ENCODE measurements at regions not wholly inside any gene's neighbourhood (a gene's known extent, or its start where the extent isn't known, plus 50 kb on each side); places are given as distances from the start of the nearest gene placed in this dataset.

GRCh38 chr2:63662028-63662804, 73.5 kb downstream of the MDH1 start:
- ChIA-PET RAD21 (ENCODE audit: unreplicated experiment) (no interaction called here), POLR2A (no interaction called here), SMC1A (ENCODE audit: uncharacterized antibody, unreplicated experiment) (interaction anchor here (0.7 to 1.6 kb wide), 4 partner anchors 14 to 66 kb away, joined by 3 to 5 read pairs (median 3); no protein-coding TSS in a partner anchor), CTCF (interaction anchor here (1.9 kb wide), 1 partner anchor 37 kb away, joined by 6 read pairs; no protein-coding TSS in a partner anchor)
- Histone ChIP-seq H3K36me3 (ENCODE audit: control insufficient read depth in 2 of 2, insufficient read depth in 2 of 2, low read length in 1 of 2) (no peaks in the 10 kb centered on the region), H4K20me1 (ENCODE audit: control insufficient read depth, insufficient read depth) (no peaks in the 10 kb centered on the region), H3K4me2 (ENCODE audit: control insufficient read depth, insufficient read depth) (no peak overlapping the region), H3K79me2 (ENCODE audit: control insufficient read depth, insufficient read depth, low read length) (no peaks in the 10 kb centered on the region), H3K9me3 (replicated peaks; ENCODE audit: control insufficient read depth, insufficient read depth, low read length) (no peaks in the 10 kb centered on the region), H3K4me3 (no peak overlapping the region), H3K9ac (ENCODE audit: control insufficient read depth, insufficient read depth, low read length) (no peak overlapping the region), H3K27me3 (replicated peaks in 1 of 2; ENCODE audit: control insufficient read depth in 2 of 2, insufficient read depth in 2 of 2, low read length in 1 of 2) (no peaks in the 10 kb centered on the region), H3K4me1 (ENCODE audit: control insufficient read depth, insufficient read depth, low read length) (no peaks in the 10 kb centered on the region), H2AFZ (ENCODE audit: control insufficient read depth, low read depth, low read length) (no peak overlapping the region), H3K27ac (ENCODE audit: control insufficient read depth, insufficient read depth) (no peak overlapping the region)
- no peak for ATAC-seq
- FAIRE-seq, result no peak
- no TSS peak for BruUV-seq (replicated peaks)
- WGBS (ENCODE audit: insufficient coverage, insufficient replicate concordance, low lambda C conversion rate, missing lambda C conversion rate), result 0% methylated on average over 3 of the region's 3 CpGs
- intact Hi-C loops (cut with micrococcal nuclease; ENCODE audit: unreplicated experiment), result no loop called here
- in situ Hi-C loops (cut with MboI), result no loop called here
- no peak for TF ChIP-seq DPF2 (IDR thresholded peaks at IDR 0.05)
- TF ChIP-seq HDGF (IDR thresholded peaks at IDR 0.05), result no peak
- TF ChIP-seq CTCF (IDR thresholded peaks at IDR 0.05 in 2 of 3, conservative IDR thresholded peaks at IDR 0.05 in 1 of 3; ENCODE audit: control insufficient read depth in 2 of 3, extremely low read depth in 1 of 3, insufficient read depth in 1 of 3, low read depth in 3 of 3, low read length in 3 of 3), result no peak
- TF ChIP-seq CHD4 (IDR thresholded peaks at IDR 0.05), result no peak
- TF ChIP-seq MYC (IDR thresholded peaks at IDR 0.05; ENCODE audit: insufficient read depth, insufficient read length, insufficient replicate concordance, low read length, severe bottlenecking), result no peak
- TF ChIP-seq GATAD2B (conservative IDR thresholded peaks at IDR 0.05; ENCODE audit: low read depth), result no peak
- no peak for TF ChIP-seq MYB (IDR thresholded peaks at IDR 0.05; ENCODE audit: borderline replicate concordance, low read depth, low read length)
- TF ChIP-seq BCL3 (IDR thresholded peaks at IDR 0.05; ENCODE audit: borderline replicate concordance, insufficient read depth, low read depth, low read length, poor library complexity, severe bottlenecking), result no peak
- no peak for TF ChIP-seq ZSCAN29 (IDR thresholded peaks at IDR 0.05)
- DNase-seq (ENCODE audit: low read depth, low spot score), result no peak

Measured in GM12878 (cell line).